ES-I3 (cell line): ENCODE measurements at regions not wholly inside any gene's neighbourhood (a gene's known extent, or its start where the extent isn't known, plus 50 kb on each side); places are given as distances from the start of the nearest gene placed in this dataset.
"Not testable (repeated sequence)": the region's sequence is repeated elsewhere in the genome, so short reads cannot be mapped to it uniquely, and the experiment has no call there.

Experiments
- H3K36me3 ChIP-seq: 2 replicates; pipeline ENCODE4 v1.6.1; 2013; ENCODE audit warnings: mild to moderate bottlenecking, low read length, control low read depth, moderate library complexity; ENCODE audit not compliant: insufficient read depth
- H3K4me1 ChIP-seq: 2 replicates; pipeline ENCODE4 v1.6.1; 2013; ENCODE audit warnings: mild to moderate bottlenecking, control low read depth, low read length; ENCODE audit not compliant: insufficient read depth
- H3K9ac ChIP-seq: 2 replicates; pipeline ENCODE4 v1.6.1; 2013; ENCODE audit warnings: low read depth, mild to moderate bottlenecking, low read length, moderate library complexity
- H3K9me3 ChIP-seq: 2 replicates; pipeline ENCODE4 v1.6.1; 2013; ENCODE audit warnings: mild to moderate bottlenecking, low read length, moderate library complexity; ENCODE audit not compliant: control insufficient read depth, insufficient read depth

GRCh38 chr15:31499236-31499952 is 172.8 kb downstream of the KLF13 start:
- peaks cover 3% of the 10 kb centered on the region; the same call in 1 of the 2 replicates for H3K4me1 ChIP-seq
- H3K9ac ChIP-seq: no peak overlapping the region
- H3K9me3 ChIP-seq: no peaks in the 10 kb centered on the region
- H3K36me3 ChIP-seq: no peaks in the 10 kb centered on the region

DNA sequence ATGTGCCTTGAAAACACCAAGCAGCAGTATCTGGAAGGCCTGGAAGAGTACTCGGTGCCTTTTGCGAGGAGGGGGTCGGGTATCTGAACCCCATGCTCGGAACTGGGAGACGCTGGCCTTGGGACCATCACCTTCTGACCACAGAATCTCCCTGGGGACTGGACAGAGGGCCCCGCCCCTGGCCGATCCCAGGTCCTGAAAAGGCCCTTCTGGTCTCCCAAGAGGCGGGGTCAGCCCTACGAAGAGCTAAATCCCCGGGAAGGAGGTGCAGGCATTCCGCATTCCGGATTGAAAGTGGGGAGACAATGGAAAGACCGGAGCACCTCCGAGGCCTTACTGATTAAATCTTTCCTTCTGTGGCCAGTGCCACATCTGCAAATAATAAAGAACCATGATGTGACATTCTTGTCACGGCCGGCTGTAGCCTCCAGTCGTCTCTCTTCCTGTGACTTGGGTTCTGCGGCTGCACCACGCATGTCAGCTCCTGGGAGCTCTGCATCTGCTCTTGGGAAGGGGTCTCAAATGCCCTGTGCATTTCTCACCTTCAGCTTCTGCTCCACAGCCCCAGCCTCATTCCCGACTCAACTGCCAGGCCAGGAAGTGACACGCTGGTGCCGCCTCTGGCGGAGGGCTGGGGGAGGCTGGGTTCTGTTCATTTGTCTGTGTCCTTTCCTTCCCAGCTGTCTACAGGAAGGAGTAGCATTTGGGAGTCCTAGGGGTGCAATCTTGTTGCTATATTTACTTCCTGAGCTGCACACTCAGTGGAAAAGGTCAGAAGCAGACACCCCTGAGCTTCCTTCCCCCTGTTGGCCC is 173.5 kb downstream of the KLF13 start:
- Histone ChIP-seq H3K9ac (no peak overlapping the region), H3K36me3 (no peaks in the 10 kb centered on the region), H3K4me1 (peaks cover 3% of the 10 kb centered on the region; the same call in 1 of the 2 replicates), H3K9me3 (no peaks in the 10 kb centered on the region)

DNA sequence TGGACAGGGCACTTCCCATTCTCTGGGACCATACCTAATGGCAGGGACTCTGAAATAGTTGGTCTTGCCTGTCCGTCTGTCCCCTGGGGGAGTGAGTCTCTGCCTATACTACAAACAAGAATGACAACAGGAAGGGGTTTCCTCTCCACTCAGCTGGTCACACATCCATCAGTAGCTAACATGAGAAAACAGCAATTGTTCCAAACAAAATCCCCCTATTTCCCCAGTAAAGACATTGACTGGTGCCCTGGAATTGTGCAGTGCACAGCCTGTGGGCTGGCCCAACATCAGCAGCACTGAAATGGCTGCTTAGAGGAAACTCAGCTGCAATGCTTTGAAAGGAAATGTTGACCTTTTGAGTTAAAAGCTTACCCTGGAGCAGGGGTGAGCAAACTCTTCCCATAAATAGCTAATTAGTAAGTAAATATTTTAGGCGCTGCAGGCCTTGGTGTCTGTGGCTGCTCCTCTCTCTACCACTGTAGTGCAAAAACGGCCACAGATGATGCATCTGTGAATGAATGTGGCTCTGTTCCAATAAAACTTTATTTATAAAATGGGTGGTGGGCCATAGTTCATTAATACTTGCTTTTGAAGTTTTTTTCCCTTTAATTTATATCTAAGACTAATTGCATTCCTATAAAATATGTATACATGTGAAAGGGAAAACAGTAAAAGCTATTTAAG is 174.3 kb downstream of the KLF13 start:
- H3K9ac ChIP-seq: no peak overlapping the region
- no peaks in the 10 kb centered on the region for H3K9me3 ChIP-seq
- no peaks in the 10 kb centered on the region for H3K36me3 ChIP-seq
- peaks cover 3% of the 10 kb centered on the region; the same call in 1 of the 2 replicates for H3K4me1 ChIP-seq

GRCh38 chr15:31501536-31502157 is 175.0 kb downstream of the KLF13 start:
- H3K4me1 ChIP-seq: peaks cover 3% of the 10 kb centered on the region; the same call in 1 of the 2 replicates
- H3K9me3 ChIP-seq: no peaks in the 10 kb centered on the region
- no peaks in the 10 kb centered on the region for H3K36me3 ChIP-seq
- H3K9ac ChIP-seq: no peak overlapping the region

DNA sequence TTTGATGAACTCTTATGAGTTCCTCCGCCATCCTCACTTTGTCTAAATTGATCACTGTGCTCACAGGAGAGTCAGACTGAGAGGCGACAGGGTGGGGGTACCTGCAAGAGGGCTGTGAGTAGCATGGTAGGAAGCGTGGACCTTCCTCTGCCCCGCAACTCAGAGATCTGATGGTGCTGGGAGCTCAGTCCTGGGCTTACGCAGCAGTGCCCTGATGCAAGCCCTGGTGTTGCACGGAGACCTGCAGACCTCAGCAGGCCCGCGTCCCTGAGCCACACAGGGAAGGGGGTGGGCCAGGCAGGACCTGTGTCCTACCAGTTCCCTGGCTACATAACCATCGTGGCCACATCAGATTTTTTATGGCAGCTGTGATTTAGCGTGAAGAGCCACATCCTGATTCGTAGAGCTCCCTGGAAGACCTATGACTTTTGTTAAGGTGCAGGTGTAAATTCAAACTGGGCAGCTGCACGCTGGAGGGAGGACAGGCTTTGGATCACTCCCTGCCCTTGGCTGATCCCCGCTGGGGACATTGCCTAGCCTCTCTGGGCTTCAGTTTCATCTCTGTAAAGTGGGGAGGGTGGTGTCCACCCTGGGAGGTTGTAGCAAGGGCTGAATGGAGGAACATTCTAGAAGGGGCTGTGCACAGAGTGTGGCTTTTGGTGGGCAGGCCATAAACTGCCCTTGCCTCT is 176.1 kb downstream of the KLF13 start:
- no peaks in the 10 kb centered on the region for H3K9me3 ChIP-seq
- peaks cover 3% of the 10 kb centered on the region; the same call in 1 of the 2 replicates for H3K4me1 ChIP-seq
- H3K36me3 ChIP-seq: no peaks in the 10 kb centered on the region
- no peak overlapping the region for H3K9ac ChIP-seq

DNA sequence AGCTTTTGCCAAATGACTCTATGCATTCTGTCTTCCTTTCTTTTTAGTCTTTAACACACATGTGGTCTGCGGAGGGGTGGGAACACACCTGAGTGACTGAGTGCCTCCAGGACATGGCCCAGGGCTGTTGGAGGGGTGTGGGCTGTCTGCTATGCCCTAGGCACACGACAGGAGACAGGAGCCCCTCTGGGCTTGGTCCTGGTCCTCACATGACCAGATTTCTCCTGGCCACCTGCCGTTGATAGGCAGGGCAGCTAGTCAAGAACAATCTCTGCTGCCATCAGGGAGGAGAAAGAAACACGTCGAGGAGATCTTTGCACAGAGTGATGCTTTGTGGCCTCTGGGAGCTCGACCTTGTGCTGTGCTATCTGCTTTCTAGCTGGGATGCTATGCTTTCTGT is 176.6 kb downstream of the KLF13 start:
- H3K9me3 ChIP-seq: no peaks in the 10 kb centered on the region
- no peak overlapping the region for H3K9ac ChIP-seq
- no peaks in the 10 kb centered on the region for H3K36me3 ChIP-seq
- H3K4me1 ChIP-seq: peaks cover 3% of the 10 kb centered on the region; the same call in 1 of the 2 replicates

DNA sequence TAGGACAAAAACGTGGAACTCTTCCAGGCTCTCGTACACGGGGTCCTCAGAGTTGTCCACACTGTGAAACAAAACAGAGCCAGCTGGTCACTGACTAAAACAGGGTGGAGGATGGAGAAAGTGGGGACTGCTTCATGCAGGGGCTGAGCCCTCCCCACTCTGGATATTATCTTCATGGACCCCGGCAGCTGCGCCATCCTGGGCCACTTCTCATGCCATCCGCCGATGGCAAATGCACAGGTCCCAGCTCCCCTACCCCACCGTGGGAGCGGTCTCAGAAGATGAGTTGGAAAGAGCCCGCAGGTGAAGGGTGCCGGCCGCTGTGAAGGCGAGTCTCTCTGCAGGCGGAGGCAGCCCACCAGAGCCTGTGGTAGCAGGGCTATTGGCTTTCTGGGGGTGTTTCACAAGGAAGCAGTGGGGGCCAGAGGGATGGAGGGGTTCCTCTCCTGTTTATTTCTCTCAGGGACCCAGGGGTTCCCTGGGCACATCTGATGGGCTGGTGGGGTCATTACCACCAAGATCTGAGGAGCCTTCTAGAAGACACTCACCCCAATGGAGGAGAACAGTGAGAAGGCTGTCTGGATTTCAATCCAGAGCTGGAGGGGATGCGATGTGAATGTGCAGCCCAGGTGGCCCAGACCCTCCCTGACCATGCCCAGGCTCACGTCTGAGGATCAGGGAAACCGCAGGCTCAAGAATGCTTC is 177.3 kb downstream of the KLF13 start:
- Histone ChIP-seq H3K9ac (no peak overlapping the region), H3K4me1 (peaks cover 3% of the 10 kb centered on the region; the same call in 1 of the 2 replicates), H3K36me3 (no peaks in the 10 kb centered on the region), H3K9me3 (no peaks in the 10 kb centered on the region)

DNA sequence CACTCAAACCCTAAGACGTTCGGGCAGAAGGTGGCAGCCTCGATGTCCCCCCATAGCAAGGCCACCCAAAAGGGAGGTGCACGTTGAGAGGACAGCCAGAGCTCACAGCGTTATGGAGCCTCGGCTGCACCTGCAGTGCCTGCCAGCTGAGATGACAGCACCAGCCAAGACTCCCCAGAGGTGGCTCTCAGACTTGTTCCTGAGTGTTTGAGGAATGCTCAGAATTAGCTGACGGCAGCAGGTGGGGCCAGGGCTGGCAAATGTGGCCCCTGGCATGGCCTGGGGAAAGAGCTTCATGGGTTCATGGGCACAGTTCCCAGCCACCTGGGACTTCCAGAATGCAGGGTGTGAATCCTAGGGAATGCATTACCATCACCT is 177.8 kb downstream of the KLF13 start:
- Histone ChIP-seq H3K9ac (no peak overlapping the region), H3K36me3 (no peaks in the 10 kb centered on the region), H3K4me1 (peaks cover 3% of the 10 kb centered on the region; the same call in 1 of the 2 replicates), H3K9me3 (no peaks in the 10 kb centered on the region)

GRCh38 chr15:31507573-31507972 is 180.9 kb downstream of the KLF13 start:
- not testable (repeated sequence) for H3K9ac ChIP-seq, H3K9me3 ChIP-seq, H3K36me3 ChIP-seq, H3K4me1 ChIP-seq

DNA sequence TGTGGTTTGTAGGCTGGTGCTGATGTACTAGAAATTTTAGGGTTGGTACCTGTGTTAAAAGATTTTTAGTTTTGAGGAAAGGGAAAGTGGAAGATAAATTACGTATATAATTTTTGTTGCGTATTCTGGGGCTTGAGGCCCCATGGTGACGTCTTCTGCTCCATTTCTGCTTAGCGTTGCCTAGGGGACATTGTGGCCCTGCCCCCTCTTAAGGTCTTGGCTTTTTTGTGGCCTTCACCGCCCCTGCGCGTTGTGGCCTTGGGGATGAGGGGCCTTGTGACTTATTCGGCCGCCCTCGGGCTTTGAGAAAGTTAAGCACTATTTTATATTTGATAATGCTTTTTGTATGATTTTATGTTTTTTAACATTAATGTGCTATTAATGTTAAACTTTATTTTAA is 182.0 kb downstream of the KLF13 start:
- H3K4me1 ChIP-seq: no peaks in the 10 kb centered on the region
- no peaks in the 10 kb centered on the region for H3K9me3 ChIP-seq
- H3K9ac ChIP-seq: no peak overlapping the region
- H3K36me3 ChIP-seq: no peaks in the 10 kb centered on the region

GRCh38 chr15:31510057-31510456 is 183.4 kb downstream of the KLF13 start:
- Histone ChIP-seq H3K9me3 (no peaks in the 10 kb centered on the region), H3K9ac (no peak overlapping the region), H3K36me3 (no peaks in the 10 kb centered on the region), H3K4me1 (no peaks in the 10 kb centered on the region)

- H3K9ac ChIP-seq: no peak overlapping the region
- no peaks in the 10 kb centered on the region for H3K4me1 ChIP-seq
- H3K36me3 ChIP-seq: no peaks in the 10 kb centered on the region
- no peaks in the 10 kb centered on the region for H3K9me3 ChIP-seq
Observed at GRCh38 chr15:31511707-31512310, 185.2 kb downstream of the KLF13 start.

DNA sequence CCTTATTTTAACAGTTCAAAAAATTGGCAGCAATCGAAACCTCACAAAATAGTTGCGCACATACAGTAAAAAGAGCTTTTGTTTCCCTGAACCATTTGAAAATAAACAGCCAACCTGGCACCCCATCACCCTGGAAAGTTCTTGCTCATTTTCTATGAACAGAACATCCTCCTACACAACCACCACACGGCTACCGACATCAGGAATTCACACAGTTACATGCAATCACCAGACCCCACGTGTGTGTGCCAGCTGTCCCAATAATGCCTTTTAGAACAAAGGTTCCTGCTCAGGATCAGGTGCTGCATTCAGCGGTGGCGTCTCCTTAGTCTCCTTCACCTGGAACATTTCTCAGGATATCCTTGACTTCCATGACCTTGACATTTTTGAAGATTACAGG is 186.5 kb downstream of the KLF13 start:
- no peaks in the 10 kb centered on the region for H3K36me3 ChIP-seq
- H3K4me1 ChIP-seq: no peaks in the 10 kb centered on the region
- H3K9ac ChIP-seq: no peak overlapping the region
- no peaks in the 10 kb centered on the region for H3K9me3 ChIP-seq
